EL (cell line): ENCODE measurements at regions not wholly inside any gene's neighbourhood (a gene's known extent, or its start where the extent isn't known, plus 50 kb on each side); places are given as distances from the start of the nearest gene placed in this dataset.

ENCODE experiments used
- DNase-seq: peaks from one replicate; pipeline ENCODE4 v3.0.0-alpha.2; 2016

- peak; percentile 18 for DNase-seq
Measured at GRCh38 chr13:30845297-30846214, 60.5 kb upstream of the MEDAG start.

DNA sequence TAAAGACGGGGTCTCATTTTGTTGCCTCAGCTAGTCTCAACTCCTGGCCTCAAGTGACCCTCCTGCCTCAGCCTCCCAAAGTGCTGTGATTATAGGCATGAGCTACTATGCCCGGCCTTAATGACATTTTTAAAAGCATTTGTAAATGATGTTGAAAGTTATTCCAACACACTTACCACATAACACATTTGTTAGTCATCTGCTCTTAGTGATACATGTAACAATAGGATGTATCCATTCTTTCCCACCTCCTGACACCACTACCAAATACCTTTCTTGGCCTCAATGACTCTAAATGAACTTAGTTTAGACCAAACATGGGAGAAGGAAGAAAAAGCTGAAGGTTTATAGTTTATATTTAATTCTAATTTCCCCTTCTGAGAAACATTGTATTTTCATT lies 59.8 kb upstream of the MEDAG start:
- peak; percentile 61 for DNase-seq

- DNase-seq, result no peak
Measured at GRCh38 chr13:30846866-30847265, 59.2 kb upstream of the MEDAG start.

DNA sequence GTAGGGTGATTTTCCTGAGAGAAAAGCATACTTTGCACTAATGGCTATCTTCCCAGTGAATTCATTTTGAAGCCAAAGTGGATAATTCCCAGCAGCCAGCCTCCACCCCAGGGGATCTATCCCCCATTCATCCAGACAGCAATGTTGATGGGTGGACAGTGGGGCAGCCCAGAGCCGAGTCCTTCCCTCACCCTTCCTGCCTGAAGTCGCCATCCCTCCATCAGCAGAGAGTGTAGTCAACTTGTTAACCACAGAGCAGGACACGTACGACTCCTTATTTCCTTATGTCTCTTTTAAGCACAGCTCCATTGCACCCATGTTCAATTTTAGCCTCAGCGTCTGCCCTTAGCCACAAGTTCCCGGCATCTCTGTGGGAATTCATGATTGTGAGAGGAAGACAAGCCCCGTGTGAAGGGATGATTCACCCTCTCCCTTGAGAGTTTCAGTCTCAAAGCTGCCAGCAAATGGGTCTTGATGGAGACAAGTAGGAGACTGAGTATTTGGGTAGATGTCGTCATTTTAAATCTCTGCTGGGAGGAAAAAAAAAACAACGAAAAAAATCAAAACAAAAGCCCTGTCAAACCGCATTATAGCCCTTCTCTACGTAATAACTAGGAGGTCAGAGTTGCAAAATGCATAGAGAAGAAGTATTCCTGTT lies 58.3 kb upstream of the MEDAG start:
- peak; percentile 96 for DNase-seq

DNA sequence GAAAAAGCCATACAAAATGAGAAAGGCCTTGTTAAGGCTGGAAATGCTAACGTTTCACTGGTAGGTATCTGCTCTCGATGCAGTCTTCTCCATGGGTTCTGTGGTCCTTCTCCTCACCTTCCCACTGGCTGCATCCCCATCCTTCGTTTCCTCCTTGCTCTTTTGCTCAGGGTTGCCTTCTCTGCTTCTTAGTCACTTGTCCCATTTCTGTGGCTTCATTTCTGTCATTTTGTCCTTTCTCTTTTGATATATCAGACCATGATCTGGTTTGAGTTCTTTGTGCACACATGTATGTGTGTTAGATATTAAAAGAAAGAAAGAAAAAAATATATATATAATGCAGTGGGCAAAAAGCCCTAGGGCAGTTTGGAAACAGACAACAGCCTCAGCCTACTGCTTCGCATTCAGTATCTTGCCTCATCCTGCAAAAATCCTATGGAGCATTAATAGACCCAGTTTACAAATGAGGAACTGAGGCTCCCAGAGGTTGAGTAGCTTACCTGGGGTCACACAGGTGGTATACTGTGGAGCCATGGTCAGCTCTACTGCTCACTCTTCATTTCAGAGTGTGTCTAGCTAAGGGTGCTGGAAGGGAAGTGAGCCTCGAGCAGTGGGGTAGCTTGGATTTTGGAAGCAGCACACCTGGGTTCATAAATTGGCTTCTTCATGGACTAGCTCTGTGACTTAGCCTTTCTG lies 57.6 kb upstream of the MEDAG start:
- DNase-seq, result no peak

DNA sequence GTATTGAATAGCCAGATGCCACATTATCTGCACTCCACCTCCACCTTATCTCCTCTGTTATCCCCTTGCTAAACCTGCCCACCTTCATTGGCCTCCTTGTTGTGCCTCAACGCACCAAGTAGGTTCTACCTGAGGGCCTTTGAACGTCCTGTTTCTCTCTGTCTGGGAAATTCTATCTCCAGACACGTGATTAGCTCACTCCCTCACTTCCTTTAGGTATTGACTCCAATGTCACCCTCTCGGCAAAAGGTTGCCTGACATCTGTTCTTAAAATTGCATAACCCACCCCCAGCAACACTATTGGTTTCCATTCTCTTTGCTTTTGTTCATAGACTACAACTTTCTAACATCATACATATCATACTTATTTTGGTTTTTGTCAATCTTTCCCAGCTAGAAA lies 56.5 kb upstream of the MEDAG start:
- DNase-seq, result no peak

DNA sequence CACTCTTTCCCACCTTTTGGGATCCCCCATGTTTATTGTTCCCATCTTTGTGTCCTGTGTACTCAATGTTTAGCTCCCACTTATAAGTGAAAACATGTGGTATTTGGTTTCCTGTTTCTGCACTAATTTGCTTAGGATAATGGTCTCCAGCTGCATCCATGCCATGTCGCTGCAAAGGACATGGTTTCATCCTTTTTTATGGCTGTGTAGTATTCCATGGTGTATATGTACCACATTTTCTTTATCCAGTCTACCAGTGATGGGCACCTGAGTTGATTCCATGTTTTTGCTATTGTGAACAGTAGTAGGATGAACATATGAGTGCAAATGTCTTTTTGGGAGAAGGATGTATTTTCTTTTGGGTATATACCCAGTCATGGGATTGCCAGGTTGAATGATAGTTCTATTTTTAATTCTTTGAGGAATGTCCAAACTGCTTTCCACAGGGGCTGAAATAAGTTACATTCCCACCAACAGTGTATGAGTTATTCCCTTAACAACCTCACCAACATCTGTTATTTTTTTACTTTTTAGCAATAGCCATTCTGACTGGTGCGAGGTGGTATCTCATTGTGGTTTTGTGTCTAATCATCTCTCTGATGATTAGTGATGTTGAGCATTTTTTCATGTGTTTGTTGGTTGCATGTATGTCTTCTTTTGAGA lies 55.7 kb upstream of the MEDAG start:
- DNase-seq, result no peak

- DNase-seq, result no peak
Measured at GRCh38 chr13:30850867-30851211, 55.2 kb upstream of the MEDAG start.

- DNase-seq, result no peak
Measured at GRCh38 chr13:30851697-30852096, 54.4 kb upstream of the MEDAG start.

DNA sequence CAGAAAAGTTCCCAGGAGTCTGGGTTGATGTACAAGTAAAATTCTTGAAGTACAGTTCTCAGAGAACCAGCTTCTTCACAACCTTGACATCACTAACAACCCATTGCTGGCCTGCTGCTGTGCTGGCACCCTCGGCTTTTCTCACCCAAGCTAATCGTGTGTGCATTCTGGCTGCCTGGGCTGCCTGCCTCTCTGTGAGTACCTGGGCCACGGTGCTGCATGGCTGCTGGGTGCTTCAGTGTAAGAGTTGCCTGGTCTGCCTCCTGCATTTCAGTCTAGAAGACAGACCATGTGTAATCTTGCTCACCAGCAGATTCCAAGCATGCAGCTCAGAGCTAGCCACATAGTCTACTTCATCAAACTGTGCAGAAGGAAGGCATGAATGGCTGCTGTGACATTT lies 50.5 kb upstream of the MEDAG start:
- no peak for DNase-seq

DNA sequence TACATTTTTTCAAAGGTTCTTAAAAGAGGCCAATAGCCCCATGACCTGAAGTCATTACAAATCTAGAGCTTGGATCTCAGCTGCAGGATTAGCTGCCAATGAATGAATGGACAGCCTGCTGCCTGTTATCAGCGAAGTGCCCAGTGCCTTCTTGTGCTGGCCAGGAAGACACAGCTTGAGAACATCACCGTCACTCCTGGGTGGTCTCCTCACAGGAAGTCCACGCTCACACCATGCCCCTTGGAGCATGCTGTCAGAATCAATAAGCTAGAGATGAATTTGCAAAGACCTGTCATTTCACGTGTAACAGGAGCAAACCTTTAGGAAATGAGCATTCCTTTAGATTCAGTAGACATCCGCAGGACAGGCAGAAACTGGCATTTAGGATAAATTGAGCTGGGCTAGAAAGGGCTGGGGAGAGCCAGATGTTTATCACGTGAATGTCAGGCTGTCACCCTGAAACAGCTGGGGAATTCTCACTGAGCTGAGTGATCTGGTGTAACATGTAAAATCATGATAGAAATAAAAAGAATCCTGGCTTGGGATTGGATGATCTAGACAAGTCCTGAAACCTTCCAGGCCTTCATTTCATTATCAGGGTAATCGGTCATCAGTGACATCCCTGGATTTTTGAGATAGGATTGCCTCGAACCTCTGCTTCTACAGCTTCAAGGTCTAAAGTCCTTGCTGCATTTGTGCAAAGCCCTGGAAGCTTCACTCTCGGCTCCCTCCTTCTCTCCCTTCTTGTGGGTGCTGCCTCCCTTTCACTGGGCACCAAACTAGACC lies 49.9 kb upstream of the MEDAG start:
- no peak for DNase-seq
